ENCODE measurements at regions not wholly inside any gene's neighbourhood (a gene's known extent, or its start where the extent isn't known, plus 50 kb on each side); places are given as distances from the start of the nearest gene placed in this dataset.
A peak's percentile ranks its signal among the peaks of the same experiment; 100 is the strongest.

DNA sequence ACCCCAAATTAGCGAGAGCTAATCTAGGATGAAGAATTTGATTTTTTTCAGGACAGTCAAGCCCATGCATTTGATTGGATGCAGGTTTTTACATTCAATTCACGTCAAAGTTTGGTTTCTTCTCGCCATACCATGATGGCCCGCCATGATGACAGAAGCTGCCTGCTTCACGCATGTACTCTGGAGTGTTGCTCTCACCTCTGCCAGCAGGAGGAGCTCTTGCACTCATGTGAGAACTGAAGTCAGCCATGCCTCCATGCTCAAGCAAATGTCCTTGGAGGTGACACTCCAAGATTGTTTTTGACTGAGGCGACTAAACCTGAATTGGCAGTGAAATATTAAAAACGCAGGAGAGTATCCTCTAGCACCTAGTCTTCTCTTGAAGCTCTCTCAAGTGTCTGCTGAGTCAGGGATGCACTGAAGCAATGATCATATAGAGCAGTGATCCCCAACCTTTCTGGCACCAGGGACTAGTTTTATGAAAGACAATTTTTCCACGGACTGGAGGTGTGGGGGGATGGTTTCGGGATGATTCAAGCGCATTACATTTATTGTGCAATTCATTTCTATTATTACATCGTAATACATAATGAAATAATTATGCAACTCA is 120.9 kb downstream of the SAMMSON start:
- Mint-ChIP-seq H3K4me1 (peaks cover 0 to 3% (median 0%) of the 10 kb centered on the region in 7 donors), H3K9me3 (peaks cover 0 to 2% (median 0%) of the 10 kb centered on the region in 11 donors), H3K27ac (no peak overlapping the region), H3K4me3 (no peak overlapping the region), H3K36me3 (no peaks in the 10 kb centered on the region), H3K27me3 (peaks cover 2 to 23% (median 12%) of the 10 kb centered on the region in 5 donors)
- no peaks in the 10 kb centered on the region for H3K4me1 ChIP-seq (ENCODE audit: control insufficient read depth in 2 of 2, insufficient read depth in 2 of 2, low read length in 2 of 2)
- H3K27ac ChIP-seq (ENCODE audit: low read depth, low read length) = no peak overlapping the region
- peak in 8 of 9 donors; percentile 12 to 40 (median 24) for DNase-seq
- ChIA-PET CTCF (interaction anchor here (0.8 to 0.9 kb wide), 2 partner anchors 14 to 1533 kb away, joined by 3 to 4 read pairs; no protein-coding TSS in a partner anchor), POLR2A (no interaction called here)
- no peaks in the 10 kb centered on the region for H3K36me3 ChIP-seq (ENCODE audit: control insufficient read depth in 2 of 3, insufficient read depth in 3 of 3, low read length in 3 of 3)
- intact Hi-C loops (cut with micrococcal nuclease) = no loop called here
- no peak overlapping the region for H3K4me3 ChIP-seq (ENCODE audit: low read length)
- H3K9me3 ChIP-seq (ENCODE audit: control insufficient read depth in 2 of 3, low read length in 3 of 3) = no peaks in the 10 kb centered on the region
- H3K27me3 ChIP-seq (ENCODE audit: control insufficient read depth in 2 of 2, insufficient read depth in 2 of 2, low read length in 2 of 2) = no peaks in the 10 kb centered on the region
- ATAC-seq = peak; percentile 54

DNA sequence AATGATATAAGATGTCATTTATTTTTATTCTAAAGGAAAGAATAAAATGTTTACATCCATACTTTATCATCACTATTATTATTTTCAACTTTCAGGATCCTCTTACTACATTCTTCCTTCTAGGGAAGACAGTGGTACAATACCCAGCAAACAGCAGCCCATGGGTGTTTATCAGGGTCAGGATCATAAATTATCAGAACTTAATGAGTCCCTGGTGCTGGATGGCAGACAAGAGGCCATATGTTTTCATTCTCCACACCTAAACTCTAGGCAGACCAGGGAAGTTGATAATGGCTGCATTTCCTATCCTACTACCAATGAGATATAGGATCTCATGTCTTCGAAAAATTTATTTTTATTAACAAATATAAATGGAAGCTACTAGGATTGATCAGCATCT is 127.7 kb downstream of the SAMMSON start:
- no peak overlapping the region for H3K4me3 ChIP-seq (ENCODE audit: low read length)
- H3K4me1 ChIP-seq (ENCODE audit: control insufficient read depth in 2 of 2, insufficient read depth in 2 of 2, low read length in 2 of 2) = no peaks in the 10 kb centered on the region
- no peaks in the 10 kb centered on the region for H3K36me3 ChIP-seq (ENCODE audit: control insufficient read depth in 2 of 3, insufficient read depth in 3 of 3, low read length in 3 of 3)
- no peak overlapping the region for H3K27ac ChIP-seq (ENCODE audit: low read depth, low read length)
- peaks cover 0 to 2% (median 0%) of the 10 kb centered on the region in 7 donors for H3K4me1 Mint-ChIP-seq
- ChIA-PET CTCF (no interaction called here), POLR2A (no interaction called here)
- H3K27me3 ChIP-seq (ENCODE audit: control insufficient read depth in 2 of 2, insufficient read depth in 2 of 2, low read length in 2 of 2) = no peaks in the 10 kb centered on the region
- ATAC-seq = no peak
- no peak overlapping the region for H3K4me3 Mint-ChIP-seq
- intact Hi-C loops (cut with micrococcal nuclease) = loop anchor here in 1 of 2 donors (2.0 kb wide), 1 partner anchor 72 kb away; no protein-coding TSS in a partner anchor
- no peak for DNase-seq
- H3K9me3 Mint-ChIP-seq = peaks cover 0 to 2% (median 0%) of the 10 kb centered on the region in 11 donors
- peaks cover 0 to 15% (median 12%) of the 10 kb centered on the region in 5 donors for H3K27me3 Mint-ChIP-seq
- H3K27ac Mint-ChIP-seq = no peak overlapping the region
- H3K9me3 ChIP-seq (ENCODE audit: control insufficient read depth in 2 of 3, low read length in 3 of 3) = no peaks in the 10 kb centered on the region
- H3K36me3 Mint-ChIP-seq = no peaks in the 10 kb centered on the region

DNA sequence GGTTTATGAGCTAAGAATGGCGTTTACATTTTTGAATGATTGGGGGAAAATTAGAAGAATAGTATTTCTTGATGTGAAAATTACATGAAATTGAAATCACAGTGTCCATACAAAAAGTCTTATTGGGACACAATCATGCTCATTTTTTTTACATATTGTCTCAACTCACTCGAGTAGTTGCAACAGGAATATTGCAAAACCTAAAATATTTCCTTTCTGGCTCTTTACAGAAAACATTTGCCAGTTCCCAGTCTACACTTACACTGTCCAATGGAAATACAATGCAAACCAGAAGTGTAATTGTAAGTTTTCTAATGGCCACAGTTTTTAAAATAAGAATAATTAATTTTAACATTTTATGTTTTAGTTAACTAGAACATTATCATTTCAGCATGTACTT is 137.8 kb downstream of the SAMMSON start:
- Mint-ChIP-seq H3K27me3 (peaks cover 0 to 41% (median 28%) of the 10 kb centered on the region in 5 donors), H3K4me3 (no peak overlapping the region), H3K4me1 (no peaks in the 10 kb centered on the region), H3K27ac (no peak overlapping the region), H3K36me3 (no peaks in the 10 kb centered on the region), H3K9me3 (peaks cover 0 to 5% (median 0%) of the 10 kb centered on the region in 11 donors)
- ATAC-seq (no peak), DNase-seq (no peak)
- Histone ChIP-seq H3K4me3 (ENCODE audit: low read length) (no peak overlapping the region), H3K27me3 (ENCODE audit: control insufficient read depth in 2 of 2, insufficient read depth in 2 of 2, low read length in 2 of 2) (no peaks in the 10 kb centered on the region), H3K36me3 (ENCODE audit: control insufficient read depth in 2 of 3, insufficient read depth in 3 of 3, low read length in 3 of 3) (no peaks in the 10 kb centered on the region), H3K27ac (ENCODE audit: low read depth, low read length) (no peak overlapping the region), H3K4me1 (ENCODE audit: control insufficient read depth in 2 of 2, insufficient read depth in 2 of 2, low read length in 2 of 2) (no peaks in the 10 kb centered on the region), H3K9me3 (ENCODE audit: control insufficient read depth in 2 of 3, low read length in 3 of 3) (no peaks in the 10 kb centered on the region)
- intact Hi-C loops (cut with micrococcal nuclease) = no loop called here
- CTCF ChIA-PET = no interaction called here
- POLR2A ChIA-PET = no interaction called here

DNA sequence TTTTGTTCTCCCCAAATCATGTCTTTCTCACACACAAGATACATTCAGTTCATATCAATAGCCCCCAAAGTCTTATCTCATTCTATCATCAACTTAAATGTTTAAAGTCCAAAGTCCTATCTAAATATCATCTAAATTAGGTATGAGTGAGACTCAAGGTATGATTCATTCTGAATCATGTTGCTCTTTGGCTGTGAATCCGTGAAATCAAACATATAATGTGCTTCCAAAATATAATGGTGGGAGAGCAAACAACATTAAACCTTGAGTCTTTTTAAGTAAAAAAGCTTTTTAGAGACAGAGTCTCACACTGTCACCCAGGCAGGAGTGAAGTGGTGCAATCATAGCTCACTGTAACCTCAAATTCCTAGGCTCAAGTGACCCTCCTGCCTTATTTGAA is 139.1 kb downstream of the SAMMSON start:
- Mint-ChIP-seq H3K4me1 (no peaks in the 10 kb centered on the region), H3K4me3 (no peak overlapping the region), H3K9me3 (peaks cover 0 to 5% (median under 1%) of the 10 kb centered on the region in 11 donors), H3K27ac (no peak overlapping the region), H3K27me3 (peaks cover 0 to 36% (median 21%) of the 10 kb centered on the region in 5 donors), H3K36me3 (no peaks in the 10 kb centered on the region)
- ChIA-PET CTCF (no interaction called here), POLR2A (no interaction called here)
- Histone ChIP-seq H3K9me3 (ENCODE audit: control insufficient read depth in 2 of 3, low read length in 3 of 3) (peaks cover 0 to 3% (median 0%) of the 10 kb centered on the region in 3 experiments), H3K4me3 (ENCODE audit: low read length) (no peak overlapping the region), H3K36me3 (ENCODE audit: control insufficient read depth in 2 of 3, insufficient read depth in 3 of 3, low read length in 3 of 3) (no peaks in the 10 kb centered on the region), H3K4me1 (ENCODE audit: control insufficient read depth in 2 of 2, insufficient read depth in 2 of 2, low read length in 2 of 2) (no peaks in the 10 kb centered on the region), H3K27me3 (ENCODE audit: control insufficient read depth in 2 of 2, insufficient read depth in 2 of 2, low read length in 2 of 2) (no peaks in the 10 kb centered on the region), H3K27ac (ENCODE audit: low read depth, low read length) (no peak overlapping the region)
- intact Hi-C loops (cut with micrococcal nuclease) = no loop called here
- DNase-seq (no peak), ATAC-seq (no peak)

Data from naive thymus-derived CD4-positive, alpha-beta T cell (primary cell).